GM12872 (cell line): ENCODE measurements at regions not wholly inside any gene's neighbourhood (a gene's known extent, or its start where the extent isn't known, plus 50 kb on each side); places are given as distances from the start of the nearest gene placed in this dataset.

Experiments
- TF ChIP-seq, protein P1 (sequence below): IDR thresholded peaks from 3 replicates; pipeline ENCODE4 v1.5.1; 2011; ENCODE audit warnings: low read depth, mild to moderate bottlenecking, low read length, moderate library complexity; ENCODE audit not compliant: insufficient read depth

- TF ChIP-seq, protein P1, sequence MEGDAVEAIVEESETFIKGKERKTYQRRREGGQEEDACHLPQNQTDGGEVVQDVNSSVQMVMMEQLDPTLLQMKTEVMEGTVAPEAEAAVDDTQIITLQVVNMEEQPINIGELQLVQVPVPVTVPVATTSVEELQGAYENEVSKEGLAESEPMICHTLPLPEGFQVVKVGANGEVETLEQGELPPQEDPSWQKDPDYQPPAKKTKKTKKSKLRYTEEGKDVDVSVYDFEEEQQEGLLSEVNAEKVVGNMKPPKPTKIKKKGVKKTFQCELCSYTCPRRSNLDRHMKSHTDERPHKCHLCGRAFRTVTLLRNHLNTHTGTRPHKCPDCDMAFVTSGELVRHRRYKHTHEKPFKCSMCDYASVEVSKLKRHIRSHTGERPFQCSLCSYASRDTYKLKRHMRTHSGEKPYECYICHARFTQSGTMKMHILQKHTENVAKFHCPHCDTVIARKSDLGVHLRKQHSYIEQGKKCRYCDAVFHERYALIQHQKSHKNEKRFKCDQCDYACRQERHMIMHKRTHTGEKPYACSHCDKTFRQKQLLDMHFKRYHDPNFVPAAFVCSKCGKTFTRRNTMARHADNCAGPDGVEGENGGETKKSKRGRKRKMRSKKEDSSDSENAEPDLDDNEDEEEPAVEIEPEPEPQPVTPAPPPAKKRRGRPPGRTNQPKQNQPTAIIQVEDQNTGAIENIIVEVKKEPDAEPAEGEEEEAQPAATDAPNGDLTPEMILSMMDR, result no peak
Observed at GRCh38 chr14:100955201-100955600, 51.7 kb upstream of the RTL1 start.

GRCh38 chr14:100962494-100962893, 59.0 kb upstream of the RTL1 start:
- TF ChIP-seq, protein P1, result no peak

- TF ChIP-seq, protein P1, result no peak
Observed at GRCh38 chr14:100965296-100965695, 61.8 kb upstream of the RTL1 start.

- TF ChIP-seq, protein P1, result no peak
Observed at GRCh38 chr14:100967178-100967577, 63.7 kb upstream of the RTL1 start.

DNA sequence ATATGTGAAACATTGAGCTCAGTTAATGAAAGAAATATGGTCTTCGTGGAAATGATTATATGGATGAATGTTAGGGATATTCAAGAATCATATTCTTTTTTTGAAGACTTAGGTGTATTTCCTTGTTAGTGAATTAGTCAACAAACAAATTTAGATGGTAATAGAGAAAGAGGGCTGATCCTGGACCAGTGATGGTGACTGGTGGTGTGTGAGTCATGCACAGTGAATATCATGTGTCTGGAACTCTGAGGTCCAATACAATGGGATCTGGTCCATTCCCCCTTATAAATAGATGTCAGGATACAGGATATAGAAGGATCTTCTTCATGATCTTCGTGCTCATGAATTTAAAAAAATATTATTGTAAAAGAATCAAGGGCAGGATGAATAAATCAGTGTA, 64.4 kb upstream of the RTL1 start:
- TF ChIP-seq, protein P1, result no peak

DNA sequence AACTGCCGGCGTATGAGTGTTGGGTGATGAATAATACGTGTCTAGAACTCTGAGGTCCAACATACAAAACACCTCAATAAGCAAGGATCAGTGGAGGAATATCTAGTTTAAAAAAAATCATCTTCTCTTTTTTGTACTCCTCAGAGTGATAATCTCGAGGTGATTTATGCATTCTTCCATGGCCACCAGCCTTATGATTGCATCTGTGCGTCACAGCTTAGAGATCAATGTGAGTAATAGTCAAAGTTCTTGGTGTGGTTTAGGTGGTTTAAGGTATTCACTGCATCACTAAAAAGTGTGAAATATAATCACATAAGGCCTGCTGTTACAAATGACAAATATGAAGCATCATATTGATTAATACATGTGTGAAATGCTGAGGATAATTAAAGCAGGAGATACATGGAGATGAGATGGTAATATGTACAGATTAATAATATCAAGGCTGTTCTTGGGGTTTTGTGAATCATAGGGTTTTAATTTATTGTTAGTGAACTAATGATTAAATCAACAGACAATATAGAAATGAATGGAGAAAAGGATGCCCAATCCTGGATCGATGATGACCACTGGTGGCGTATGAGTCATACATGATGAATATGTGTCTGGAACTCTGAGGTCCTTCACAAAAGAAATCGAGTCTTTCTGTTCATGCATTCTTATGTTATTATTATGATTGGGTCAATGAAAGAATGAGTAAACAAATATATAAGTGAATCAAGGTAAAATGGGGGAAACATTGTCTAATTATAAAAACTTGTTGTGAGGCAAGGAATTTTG, 68.8 kb upstream of the RTL1 start:
- TF ChIP-seq, protein P1, result no peak

- TF ChIP-seq, protein P1, result no peak
Observed at GRCh38 chr14:100975671-100976070, 72.1 kb upstream of the RTL1 start.
